Parathyroid adenoma (tissue), 2 donors: ENCODE measurements at regions not wholly inside any gene's neighbourhood (a gene's known extent, or its start where the extent isn't known, plus 50 kb on each side); places are given as distances from the start of the nearest gene placed in this dataset.

Source experiments
- H2AFZ ChIP-seq: fragments of 300-600 bp; sonication (generic); one replicate; pipeline ENCODE4 v1.7.0; 2017; ENCODE audit warnings: antibody characterized with exemption, mild to moderate bottlenecking
- H3K27ac ChIP-seq: fragments of 300-600 bp; sonication (generic); one replicate; pipeline ENCODE4 v1.7.0; 2017
- H3K27me3 ChIP-seq: fragments of 300-600 bp; sonication (generic); one replicate; pipeline ENCODE4 v1.7.0; 2017; ENCODE audit warnings: low read length; ENCODE audit not compliant: control insufficient read depth, insufficient read depth
- H3K36me3 ChIP-seq: fragments of 300-600 bp; sonication (generic); one replicate; pipeline ENCODE4 v1.7.0; 2017; ENCODE audit warnings: low read length; ENCODE audit not compliant: control insufficient read depth, insufficient read depth
- H3K4me1 ChIP-seq: fragments of 300-600 bp; sonication (generic); one replicate; pipeline ENCODE4 v1.7.0; 2017; ENCODE audit warnings: control low read depth
- H3K4me2 ChIP-seq: fragments of 300-600 bp; sonication (generic); one replicate; pipeline ENCODE4 v1.7.0; 2017; ENCODE audit warnings: low read length
- H3K4me3 ChIP-seq: fragments of 300-600 bp; sonication (generic); one replicate; pipeline ENCODE4 v1.7.0; 2017; ENCODE audit warnings: low read depth, low read length
- H3K79me2 ChIP-seq: fragments of 300-600 bp; sonication (generic); one replicate; pipeline ENCODE4 v1.7.0; 2017; ENCODE audit warnings: control low read depth
- H3K9ac ChIP-seq: fragments of 300-600 bp; sonication (generic); one replicate; pipeline ENCODE4 v1.7.0; 2017; ENCODE audit warnings: mild to moderate bottlenecking
- H3K9me3 ChIP-seq: fragments of 300-600 bp; sonication (generic); one replicate; pipeline ENCODE4 v1.7.0; 2017; ENCODE audit warnings: low read length; ENCODE audit not compliant: control insufficient read depth
- CTCF ChIP-seq: fragments of 300-600 bp; sonication (generic); IDR thresholded peaks from one replicate; pipeline ENCODE4 v1.7.0; 2017; ENCODE audit warnings: antibody characterized with exemption, mild to moderate bottlenecking
- donor health status: primary hyperparathyroidism.

- Histone ChIP-seq H3K27me3 (no peaks in the 10 kb centered on the region), H2AFZ (no peak overlapping the region), H3K4me1 (no peaks in the 10 kb centered on the region), H3K36me3 (no peaks in the 10 kb centered on the region), H3K4me2 (no peak overlapping the region), H3K27ac (no peak overlapping the region), H3K4me3 (no peak overlapping the region), H3K79me2 (no peaks in the 10 kb centered on the region), H3K9me3 (no peaks in the 10 kb centered on the region), H3K9ac (no peak overlapping the region)
- no peak for TF ChIP-seq CTCF
These were observed 96.2 kb upstream of the SRSF6 start for GRCh38 chr20:43361526-43361925.

GRCh38 chr20:43360016-43360415, 97.7 kb upstream of the SRSF6 start:
- H3K4me1 ChIP-seq = no peaks in the 10 kb centered on the region
- H3K27ac ChIP-seq = no peak overlapping the region
- TF ChIP-seq CTCF = no peak
- H2AFZ ChIP-seq = no peak overlapping the region
- no peaks in the 10 kb centered on the region for H3K27me3 ChIP-seq
- no peak overlapping the region for H3K4me2 ChIP-seq
- no peaks in the 10 kb centered on the region for H3K79me2 ChIP-seq
- H3K9me3 ChIP-seq = no peaks in the 10 kb centered on the region
- H3K36me3 ChIP-seq = no peaks in the 10 kb centered on the region
- no peak overlapping the region for H3K4me3 ChIP-seq
- H3K9ac ChIP-seq = no peak overlapping the region

GRCh38 chr20:43358811-43359210, 98.9 kb upstream of the SRSF6 start:
- TF ChIP-seq CTCF = no peak
- Histone ChIP-seq H3K9ac (no peak overlapping the region), H3K4me2 (no peak overlapping the region), H3K9me3 (no peaks in the 10 kb centered on the region), H3K79me2 (no peaks in the 10 kb centered on the region), H3K27ac (no peak overlapping the region), H3K36me3 (no peaks in the 10 kb centered on the region), H2AFZ (no peak overlapping the region), H3K4me3 (no peak overlapping the region), H3K27me3 (no peaks in the 10 kb centered on the region), H3K4me1 (peaks cover 2% of the 10 kb centered on the region)

- H3K36me3 ChIP-seq = no peaks in the 10 kb centered on the region
- H3K4me1 ChIP-seq = peaks cover 2% of the 10 kb centered on the region
- H2AFZ ChIP-seq = no peak overlapping the region
- no peak overlapping the region for H3K27ac ChIP-seq
- no peak overlapping the region for H3K9ac ChIP-seq
- no peak overlapping the region for H3K4me2 ChIP-seq
- H3K4me3 ChIP-seq = no peak overlapping the region
- no peak for TF ChIP-seq CTCF
- no peaks in the 10 kb centered on the region for H3K79me2 ChIP-seq
- H3K9me3 ChIP-seq = no peaks in the 10 kb centered on the region
- no peaks in the 10 kb centered on the region for H3K27me3 ChIP-seq
These were observed 100.3 kb upstream of the SRSF6 start for GRCh38 chr20:43357352-43357751.

GRCh38 chr20:43355610-43356009, 102.1 kb upstream of the SRSF6 start:
- no peaks in the 10 kb centered on the region for H3K9me3 ChIP-seq
- peaks cover 2% of the 10 kb centered on the region for H3K4me1 ChIP-seq
- H3K4me2 ChIP-seq = no peak overlapping the region
- no peak for TF ChIP-seq CTCF
- no peak overlapping the region for H3K4me3 ChIP-seq
- H3K9ac ChIP-seq = no peak overlapping the region
- no peaks in the 10 kb centered on the region for H3K79me2 ChIP-seq
- no peaks in the 10 kb centered on the region for H3K36me3 ChIP-seq
- H2AFZ ChIP-seq = no peak overlapping the region
- H3K27me3 ChIP-seq = no peaks in the 10 kb centered on the region
- H3K27ac ChIP-seq = no peak overlapping the region
